Panc1 (cell line): ENCODE measurements at regions not wholly inside any gene's neighbourhood (a gene's known extent, or its start where the extent isn't known, plus 50 kb on each side); places are given as distances from the start of the nearest gene placed in this dataset.

Experiments
- ATAC-seq: fragments of 200-7000 bp; cut with Tn5 transposase; 2 replicates; pipeline ENCODE4 v1.9.1; 2020; ENCODE audit warnings: mild to moderate bottlenecking, moderate library complexity
- BruUV-seq: library from RNA; stranded (reverse); fragments of 400-500 nt; replicated peaks from 2 replicates; lab custom pipeline; 2021; lab: Mats Ljungman, UMichigan
- CTCF ChIA-PET: fragments of 300-600 bp; sonication (Branson Sonifier 250); formaldehyde crosslinking; loops from one replicate; lab custom pipeline; 2022; ENCODE audit warnings: antibody characterized with exemption; lab: Charles Lee
- POLR2A ChIA-PET: fragments of 300-600 bp; sonication (Branson Sonifier 250); formaldehyde crosslinking; loops from one replicate; lab custom pipeline; 2022; ENCODE audit warnings: antibody characterized with exemption; lab: Charles Lee
- DNase-seq: peaks from one replicate; pipeline ENCODE4 v3.0.0-alpha.2; 2010; ENCODE audit warnings: low read depth, low spot score
- H3K27ac ChIP-seq: 2 replicates; pipeline ENCODE4 v1.5.1; 2011; ENCODE audit warnings: mild to moderate bottlenecking, low read length, inconsistent platforms
- H3K27me3 ChIP-seq: fragments of 200-500 bp; sonication (Bioruptor generic); 2 replicates; pipeline ENCODE4 v1.6.0; 2014; ENCODE audit warnings: low read length, inconsistent platforms; ENCODE audit not compliant: control insufficient read depth, insufficient read depth
- H3K36me3 ChIP-seq: fragments of 200-500 bp; sonication (Bioruptor generic); 2 replicates; pipeline ENCODE4 v1.5.1; 2014; ENCODE audit warnings: inconsistent platforms, mild to moderate bottlenecking, low read length, moderate library complexity; ENCODE audit not compliant: control insufficient read depth, insufficient read depth
- H3K4me1 ChIP-seq: 2 replicates; pipeline ENCODE4 v1.5.1; 2011; ENCODE audit warnings: inconsistent platforms, mild to moderate bottlenecking, low read length, moderate library complexity; ENCODE audit not compliant: control insufficient read depth, insufficient read depth
- H3K4me3 ChIP-seq, 2 experiments: 2 replicates each; pipeline ENCODE4 v1.5.1; 2011 to 2012; ENCODE audit warnings: low read depth in 2 of 2, low read length in 2 of 2, mild to moderate bottlenecking in 2 of 2, inconsistent platforms in 1 of 2, moderate library complexity in 1 of 2
- H3K9me3 ChIP-seq: fragments of 200-500 bp; sonication (Bioruptor generic); 2 replicates; pipeline ENCODE4 v1.5.1; 2014; ENCODE audit warnings: low read depth, mild to moderate bottlenecking, inconsistent platforms, low read length, moderate library complexity; ENCODE audit not compliant: control insufficient read depth, insufficient read depth
- CTCF ChIP-seq: fragments of 450-650 bp; IDR thresholded peaks from 2 replicates; pipeline ENCODE4 v1.5.1; 2017; ENCODE audit warnings: mild to moderate bottlenecking
- POLR2AphosphoS5 ChIP-seq: IDR thresholded peaks from 2 replicates; pipeline ENCODE4 v1.6.1; 2012; ENCODE audit warnings: mild to moderate bottlenecking, low read depth, low read length, moderate library complexity
- REST ChIP-seq, 2 experiments: IDR thresholded peaks; 2 replicates each; pipeline ENCODE4 v1.6.1; 2011 to 2012; ENCODE audit warnings: low read depth in 2 of 2, control low read depth in 1 of 2, low read length in 1 of 2, mild to moderate bottlenecking in 1 of 2, moderate library complexity in 1 of 2; ENCODE audit not compliant: insufficient read depth in 1 of 2
- SIN3A ChIP-seq: IDR thresholded peaks from 2 replicates; pipeline ENCODE4 v1.6.1; 2012; ENCODE audit warnings: low read depth, mild to moderate bottlenecking, low read length, moderate library complexity, borderline replicate concordance; ENCODE audit not compliant: insufficient read depth
- TCF7L2 ChIP-seq: IDR thresholded peaks from 2 replicates; pipeline ENCODE4 v1.6.1; 2011; ENCODE audit warnings: mild to moderate bottlenecking, low read depth, low read length, inconsistent platforms
- in situ Hi-C: cut with HindIII; loops from 2 replicates; pipeline ENCODE4 v1.10.0; 2016; ENCODE audit warnings: low sequenced_read_pairs, low pct_unique_long_range_greater_than_20kb
- intact Hi-C: fragments of 100-400 bp; cut with micrococcal nuclease; formaldehyde crosslinking; loops from one replicate; pipeline ENCODE4 v1.10.0; 2022; ENCODE audit not compliant: unreplicated experiment

GRCh38 chr1:22266141-22266540 is 123.2 kb upstream of the WNT4 start:
- H3K4me3 ChIP-seq = no peak overlapping the region
- ATAC-seq = no peak
- BruUV-seq = no TSS peak
- no peak for DNase-seq
- TF ChIP-seq TCF7L2 (no peak), CTCF (no peak), POLR2AphosphoS5 (no peak), REST (IDR thresholded peaks at IDR 0.05; ENCODE audit: insufficient read depth in 1 of 2, low read depth in 2 of 2, low read length in 1 of 2) (no peak), SIN3A (no peak)
- peaks cover 4% of the 10 kb centered on the region; the same call in 1 of the 2 replicates for H3K4me1 ChIP-seq
- ChIA-PET CTCF (no interaction called here), POLR2A (interaction anchor here (0.6 kb wide), 1 partner anchor 574 kb away, joined by 3 read pairs; no protein-coding TSS in a partner anchor)
- H3K9me3 ChIP-seq = no peaks in the 10 kb centered on the region
- intact Hi-C loops (no loop called here), in situ Hi-C loops (no loop called here)
- H3K27ac ChIP-seq = no peak overlapping the region
- H3K27me3 ChIP-seq = no peaks in the 10 kb centered on the region
- H3K36me3 ChIP-seq = no peaks in the 10 kb centered on the region

- intact Hi-C loops (no loop called here), in situ Hi-C loops (no loop called here)
- ChIA-PET POLR2A (no interaction called here), CTCF (no interaction called here)
- Histone ChIP-seq H3K9me3 (no peaks in the 10 kb centered on the region), H3K36me3 (no peaks in the 10 kb centered on the region), H3K27ac (no peak overlapping the region), H3K4me1 (peaks cover 4% of the 10 kb centered on the region; the same call in 1 of the 2 replicates), H3K4me3 (no peak overlapping the region), H3K27me3 (no peaks in the 10 kb centered on the region)
- ATAC-seq (no peak), DNase-seq (no peak)
- TF ChIP-seq REST (IDR thresholded peaks at IDR 0.05; ENCODE audit: insufficient read depth in 1 of 2, low read depth in 2 of 2, low read length in 1 of 2) = no peak
- TF ChIP-seq POLR2AphosphoS5 = no peak
- TF ChIP-seq TCF7L2 = no peak
- no peak for TF ChIP-seq SIN3A
- TF ChIP-seq CTCF = no peak
- BruUV-seq = no TSS peak
Observed at GRCh38 chr1:22267413-22268175, 124.7 kb upstream of the WNT4 start.
